PC-9 (cell line): ENCODE measurements at regions not wholly inside any gene's neighbourhood (a gene's known extent, or its start where the extent isn't known, plus 50 kb on each side); places are given as distances from the start of the nearest gene placed in this dataset.

ENCODE experiments used
- BruUV-seq: library from RNA; stranded (reverse); fragments of 400-500 nt; replicated peaks from 2 replicates; lab custom pipeline; 2021; lab: Mats Ljungman, UMichigan
- CTCF ChIA-PET: fragments of 300-600 bp; sonication (Branson Sonifier 250); formaldehyde crosslinking; loops from one replicate; lab custom pipeline; 2022; ENCODE audit warnings: antibody characterized with exemption; lab: Charles Lee
- POLR2A ChIA-PET: fragments of 300-600 bp; sonication (Branson Sonifier 250); formaldehyde crosslinking; loops from one replicate; lab custom pipeline; 2022; ENCODE audit warnings: antibody characterized with exemption; ENCODE audit not compliant: unreplicated experiment; lab: Charles Lee
- DNase-seq, 2 experiments: peaks; one replicate each; pipeline versions ENCODE4 v3.0.0 to v3.0.0-alpha.2; 2015 to 2022; ENCODE audit warnings: mixed read lengths in 1 of 2
- H2AFZ ChIP-seq: fragments of 200-600 bp; sonication (generic); 2 replicates; pipeline ENCODE4 v1.8.1; 2017; ENCODE audit warnings: antibody characterized with exemption
- H3F3A ChIP-seq: fragments of 200-600 bp; sonication (generic); 2 replicates; pipeline ENCODE4 v1.8.1; 2017; ENCODE audit warnings: antibody characterized with exemption, mild to moderate bottlenecking, low read depth; ENCODE audit not compliant: insufficient read depth
- H3K27ac ChIP-seq: fragments of 200-600 bp; sonication (generic); 2 replicates; pipeline ENCODE4 v1.6.1; 2016; ENCODE audit warnings: mixed run types
- H3K27me3 ChIP-seq: fragments of 200-600 bp; sonication (generic); 2 replicates; pipeline ENCODE4 v1.6.1; 2016; ENCODE audit warnings: low read depth, mixed run types; ENCODE audit not compliant: insufficient read depth
- H3K36me3 ChIP-seq: fragments of 200-600 bp; sonication (generic); 2 replicates; pipeline ENCODE4 v1.6.1; 2016; ENCODE audit warnings: low read depth, mixed run types
- H3K4me1 ChIP-seq: fragments of 200-600 bp; sonication (generic); replicated peaks from 2 replicates; pipeline ENCODE4 v1.6.1; 2016; ENCODE audit warnings: mixed run types; ENCODE audit not compliant: insufficient read depth
- H3K4me2 ChIP-seq: fragments of 200-600 bp; sonication (generic); 2 replicates; pipeline ENCODE4 v1.6.1; 2017; ENCODE audit warnings: mixed run types
- H3K4me3 ChIP-seq: fragments of 200-600 bp; sonication (generic); 2 replicates; pipeline ENCODE4 v1.6.1; 2016; ENCODE audit warnings: mixed run types
- H3K79me2 ChIP-seq: fragments of 200-600 bp; sonication (generic); 2 replicates; pipeline ENCODE4 v1.6.1; 2017; ENCODE audit warnings: low read depth, mixed run types
- H3K9me2 ChIP-seq: fragments of 200-600 bp; sonication (generic); 2 replicates; pipeline ENCODE4 v1.8.1; 2017; ENCODE audit warnings: mild to moderate bottlenecking; ENCODE audit not compliant: insufficient read depth
- H3K9me3 ChIP-seq: fragments of 200-600 bp; sonication (generic); 2 replicates; pipeline ENCODE4 v1.8.1; 2016; ENCODE audit warnings: low read depth; ENCODE audit not compliant: insufficient read depth
- H4K20me1 ChIP-seq: fragments of 200-600 bp; sonication (generic); 2 replicates; pipeline ENCODE4 v1.8.1; 2017; ENCODE audit not compliant: insufficient read depth
- EZH2 ChIP-seq: fragments of 200-600 bp; sonication (generic); IDR thresholded peaks from 2 replicates; pipeline ENCODE4 v1.8.0; 2017; ENCODE audit warnings: antibody characterized with exemption, low read depth
- intact Hi-C: fragments of 100-400 bp; cut with micrococcal nuclease; formaldehyde crosslinking; loops from one replicate; pipeline ENCODE4 v1.10.0; 2022; ENCODE audit not compliant: unreplicated experiment
- TF ChIP-seq, protein P1 (sequence below): fragments of 200-600 bp; sonication (generic); conservative IDR thresholded peaks from 2 replicates; pipeline ENCODE4 v1.6.1; 2017; ENCODE audit warnings: mixed run types, antibody characterized with exemption, mild to moderate bottlenecking, moderate library complexity

- no TSS peak for BruUV-seq
- Histone ChIP-seq H3K27ac (no peak overlapping the region), H3K9me3 (no peaks in the 10 kb centered on the region), H3K27me3 (no peaks in the 10 kb centered on the region), H3K4me3 (no peak overlapping the region), H3K79me2 (no peaks in the 10 kb centered on the region), H3K4me2 (no peak overlapping the region), H3K36me3 (no peaks in the 10 kb centered on the region), H3F3A (no peaks in the 10 kb centered on the region), H2AFZ (no peak overlapping the region), H3K9me2 (no peaks in the 10 kb centered on the region), H3K4me1 (no peaks in the 10 kb centered on the region), H4K20me1 (no peaks in the 10 kb centered on the region)
- POLR2A ChIA-PET = no interaction called here
- intact Hi-C loops = no loop called here
- DNase-seq = no peak
- CTCF ChIA-PET = no interaction called here
- TF ChIP-seq, protein P1, sequence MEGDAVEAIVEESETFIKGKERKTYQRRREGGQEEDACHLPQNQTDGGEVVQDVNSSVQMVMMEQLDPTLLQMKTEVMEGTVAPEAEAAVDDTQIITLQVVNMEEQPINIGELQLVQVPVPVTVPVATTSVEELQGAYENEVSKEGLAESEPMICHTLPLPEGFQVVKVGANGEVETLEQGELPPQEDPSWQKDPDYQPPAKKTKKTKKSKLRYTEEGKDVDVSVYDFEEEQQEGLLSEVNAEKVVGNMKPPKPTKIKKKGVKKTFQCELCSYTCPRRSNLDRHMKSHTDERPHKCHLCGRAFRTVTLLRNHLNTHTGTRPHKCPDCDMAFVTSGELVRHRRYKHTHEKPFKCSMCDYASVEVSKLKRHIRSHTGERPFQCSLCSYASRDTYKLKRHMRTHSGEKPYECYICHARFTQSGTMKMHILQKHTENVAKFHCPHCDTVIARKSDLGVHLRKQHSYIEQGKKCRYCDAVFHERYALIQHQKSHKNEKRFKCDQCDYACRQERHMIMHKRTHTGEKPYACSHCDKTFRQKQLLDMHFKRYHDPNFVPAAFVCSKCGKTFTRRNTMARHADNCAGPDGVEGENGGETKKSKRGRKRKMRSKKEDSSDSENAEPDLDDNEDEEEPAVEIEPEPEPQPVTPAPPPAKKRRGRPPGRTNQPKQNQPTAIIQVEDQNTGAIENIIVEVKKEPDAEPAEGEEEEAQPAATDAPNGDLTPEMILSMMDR = no peak
These were observed 73.5 kb upstream of the LRRC7 start for GRCh38 chr1:69494221-69494620.

- no peaks in the 10 kb centered on the region for H4K20me1 ChIP-seq
- no peaks in the 10 kb centered on the region for H3K9me3 ChIP-seq
- no peaks in the 10 kb centered on the region for H3K27me3 ChIP-seq
- TF ChIP-seq, protein P1 = no peak
- TF ChIP-seq EZH2 = no peak
- ChIA-PET POLR2A (no interaction called here), CTCF (no interaction called here)
- intact Hi-C loops = no loop called here
- no peaks in the 10 kb centered on the region for H3K9me2 ChIP-seq
- no peaks in the 10 kb centered on the region for H3K36me3 ChIP-seq
- H3F3A ChIP-seq = no peaks in the 10 kb centered on the region
- H3K4me3 ChIP-seq = no peak overlapping the region
- H3K79me2 ChIP-seq = no peaks in the 10 kb centered on the region
- no peaks in the 10 kb centered on the region for H3K4me1 ChIP-seq
- H3K4me2 ChIP-seq = no peak overlapping the region
- DNase-seq = no peak
- no TSS peak for BruUV-seq
- no peak overlapping the region for H3K27ac ChIP-seq
- no peak overlapping the region for H2AFZ ChIP-seq
These were observed 70.1 kb upstream of the LRRC7 start for GRCh38 chr1:69497441-69498221.

DNA sequence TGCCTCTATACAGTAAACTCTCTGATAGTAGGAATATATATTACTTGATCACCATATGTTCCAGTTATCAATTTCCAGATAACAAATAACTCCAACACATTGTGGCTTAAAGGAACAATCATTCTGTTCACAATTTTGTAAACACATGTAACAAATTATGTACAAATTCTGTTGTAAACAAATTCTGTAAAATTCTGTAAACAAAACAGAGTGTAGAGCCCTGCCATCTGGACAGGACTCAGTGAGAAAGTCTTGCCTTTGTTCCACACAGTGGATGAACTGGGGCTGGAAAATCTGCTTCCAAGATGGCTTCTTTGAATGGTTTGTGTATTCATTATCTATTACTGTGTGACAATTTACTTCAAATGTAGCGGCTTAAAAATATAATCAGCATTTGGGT, 69.0 kb upstream of the LRRC7 start:
- POLR2A ChIA-PET = no interaction called here
- Histone ChIP-seq H4K20me1 (no peaks in the 10 kb centered on the region), H3K79me2 (no peaks in the 10 kb centered on the region), H3K4me1 (no peaks in the 10 kb centered on the region), H3K27me3 (no peaks in the 10 kb centered on the region), H3F3A (no peaks in the 10 kb centered on the region), H3K36me3 (no peaks in the 10 kb centered on the region), H2AFZ (no peak overlapping the region), H3K9me3 (no peaks in the 10 kb centered on the region), H3K9me2 (no peaks in the 10 kb centered on the region), H3K27ac (no peak overlapping the region), H3K4me3 (no peak overlapping the region), H3K4me2 (no peak overlapping the region)
- CTCF ChIA-PET = no interaction called here
- no TSS peak for BruUV-seq
- intact Hi-C loops = no loop called here
- no peak for DNase-seq
- TF ChIP-seq EZH2 = no peak
- TF ChIP-seq, protein P1 = no peak
